ENCODE measurements at regions not wholly inside any gene's neighbourhood (a gene's known extent, or its start where the extent isn't known, plus 50 kb on each side); places are given as distances from the start of the nearest gene placed in this dataset.

DNA sequence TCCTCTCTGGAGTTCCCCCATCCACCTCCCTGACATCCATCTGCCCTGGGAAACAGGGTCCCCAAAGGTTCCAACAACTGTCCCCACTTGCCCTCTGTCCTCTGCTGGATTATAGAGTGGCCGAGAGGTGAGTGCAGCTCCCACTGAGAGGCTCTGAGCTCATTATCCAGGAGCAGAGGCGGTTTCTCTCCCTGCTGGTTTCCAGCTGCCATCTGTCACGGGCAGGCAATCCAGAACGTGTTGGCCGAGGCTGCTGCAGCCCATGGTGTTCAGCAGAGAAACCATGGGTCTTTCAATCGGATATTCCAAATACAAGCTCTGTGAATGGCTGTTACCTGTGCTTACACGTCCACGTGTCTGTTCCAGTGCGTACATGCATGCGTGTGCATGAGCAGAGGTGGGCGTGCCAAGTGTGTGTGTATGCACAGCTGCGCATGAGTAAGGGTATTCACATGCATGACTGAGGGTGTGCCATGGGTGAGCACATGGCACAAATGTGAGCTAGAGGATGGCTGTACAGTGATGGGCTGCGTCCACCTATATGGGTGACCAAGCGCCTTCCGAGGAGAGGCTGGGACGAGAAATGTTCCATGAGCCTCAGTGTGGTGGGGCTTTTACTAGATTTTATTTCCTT is 183.7 kb upstream of the PMEPA1 start:
- TF ChIP-seq CTCF (IDR thresholded peaks at IDR 0.05; ENCODE audit: borderline replicate concordance, extremely low read depth, insufficient read depth): no peak
- Histone ChIP-seq H3K9ac (ENCODE audit: low read length in 3 of 3) (no peak overlapping the region), H3K4me3 (ENCODE audit: low read length in 3 of 3) (no peak overlapping the region), H3K4me1 (ENCODE audit: control insufficient read depth in 2 of 3, insufficient read depth in 2 of 3, low read depth in 1 of 3, low read length in 3 of 3) (peaks cover 0 to 15% (median 2%) of the 10 kb centered on the region in 3 donors), H3K36me3 (ENCODE audit: control insufficient read depth in 2 of 3, insufficient read depth in 3 of 3, low read length in 3 of 3) (no peaks in the 10 kb centered on the region), H3K27me3 (ENCODE audit: control insufficient read depth, insufficient read depth, low read length) (no peaks in the 10 kb centered on the region), H3K27ac (ENCODE audit: low read depth in 2 of 2, low read length in 2 of 2) (no peak overlapping the region), H3K9me3 (ENCODE audit: control insufficient read depth in 2 of 3, insufficient read depth in 1 of 3, low read length in 3 of 3) (no peaks in the 10 kb centered on the region)
- DNase-seq (peak in 3 of 5 donors; percentile 39 to 68 (median 43)), FAIRE-seq (no peak)
- intact Hi-C loops (cut with DNase I): no loop called here

DNA sequence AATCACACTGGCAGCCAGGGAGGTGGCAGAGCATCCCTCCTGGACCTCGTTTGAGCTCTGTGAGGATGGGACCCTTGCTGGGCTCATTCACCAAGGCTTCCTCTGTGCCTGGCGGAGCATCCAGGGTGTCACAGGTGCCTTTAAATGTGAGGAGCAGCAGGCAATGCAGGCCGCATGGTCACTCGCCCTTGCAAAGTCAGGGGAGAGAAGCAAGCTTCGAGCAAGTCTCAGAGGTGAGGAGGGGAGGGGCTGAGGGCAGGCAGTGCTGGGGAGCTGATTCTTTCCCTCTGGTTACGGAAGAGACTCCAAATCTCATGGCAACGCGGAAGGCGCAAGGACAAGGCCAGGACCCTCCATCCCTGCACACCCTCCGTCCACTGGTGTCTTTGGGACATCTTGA is 182.7 kb upstream of the PMEPA1 start:
- DNase-seq (no peak), FAIRE-seq (no peak)
- Histone ChIP-seq H3K4me1 (ENCODE audit: control insufficient read depth in 2 of 3, insufficient read depth in 2 of 3, low read depth in 1 of 3, low read length in 3 of 3) (peaks cover 0 to 6% (median 2%) of the 10 kb centered on the region in 3 donors), H3K4me3 (ENCODE audit: low read length in 3 of 3) (no peak overlapping the region), H3K27ac (ENCODE audit: low read depth in 2 of 2, low read length in 2 of 2) (no peak overlapping the region), H3K27me3 (ENCODE audit: control insufficient read depth, insufficient read depth, low read length) (no peaks in the 10 kb centered on the region), H3K36me3 (ENCODE audit: control insufficient read depth in 2 of 3, insufficient read depth in 3 of 3, low read length in 3 of 3) (no peaks in the 10 kb centered on the region), H3K9me3 (ENCODE audit: control insufficient read depth in 2 of 3, insufficient read depth in 1 of 3, low read length in 3 of 3) (no peaks in the 10 kb centered on the region), H3K9ac (ENCODE audit: low read length in 3 of 3) (no peak overlapping the region)
- no peak for TF ChIP-seq CTCF (IDR thresholded peaks at IDR 0.05; ENCODE audit: borderline replicate concordance, extremely low read depth, insufficient read depth)
- intact Hi-C loops (cut with DNase I): no loop called here

DNA sequence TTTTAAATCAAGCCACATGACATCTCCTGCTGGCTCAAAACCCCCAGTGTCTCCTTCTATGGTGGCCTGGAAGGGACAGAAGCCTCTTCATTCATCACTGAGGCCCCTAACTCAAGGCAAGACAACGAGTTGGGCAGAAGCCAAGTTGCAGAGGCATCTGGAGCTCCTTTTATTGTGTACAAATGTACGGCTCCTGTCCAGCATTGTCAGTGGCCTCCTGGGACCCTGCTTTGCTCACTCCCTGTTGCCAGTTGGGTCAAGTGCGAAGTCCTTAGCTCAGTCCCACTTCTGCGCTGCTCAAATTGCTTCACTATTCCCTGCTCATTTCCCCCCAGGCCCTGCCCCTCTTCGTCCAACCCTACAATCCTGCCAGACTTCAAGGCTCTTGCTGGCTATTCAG is 181.2 kb upstream of the PMEPA1 start:
- no peaks in the 10 kb centered on the region for H3K4me1 ChIP-seq (ENCODE audit: control insufficient read depth in 2 of 3, insufficient read depth in 2 of 3, low read depth in 1 of 3, low read length in 3 of 3)
- intact Hi-C loops (cut with DNase I): no loop called here
- TF ChIP-seq CTCF (IDR thresholded peaks at IDR 0.05; ENCODE audit: borderline replicate concordance, extremely low read depth, insufficient read depth): no peak
- no peaks in the 10 kb centered on the region for H3K9me3 ChIP-seq (ENCODE audit: control insufficient read depth in 2 of 3, insufficient read depth in 1 of 3, low read length in 3 of 3)
- no peaks in the 10 kb centered on the region for H3K27me3 ChIP-seq (ENCODE audit: control insufficient read depth, insufficient read depth, low read length)
- H3K36me3 ChIP-seq (ENCODE audit: control insufficient read depth in 2 of 3, insufficient read depth in 3 of 3, low read length in 3 of 3): no peaks in the 10 kb centered on the region
- FAIRE-seq: no peak
- no peak overlapping the region for H3K9ac ChIP-seq (ENCODE audit: low read length in 3 of 3)
- H3K27ac ChIP-seq (ENCODE audit: low read depth in 2 of 2, low read length in 2 of 2): no peak overlapping the region
- peak in 1 of 5 donors; percentile 37 for DNase-seq
- H3K4me3 ChIP-seq (ENCODE audit: low read length in 3 of 3): no peak overlapping the region

Data from kidney (tissue), 13 donors.